ENCODE measurements at regions not wholly inside any gene's neighbourhood (a gene's known extent, or its start where the extent isn't known, plus 50 kb on each side); places are given as distances from the start of the nearest gene placed in this dataset.

- TF ChIP-seq RXRA (IDR thresholded peaks at IDR 0.05; ENCODE audit: insufficient read depth, low read depth, low read length) (no peak), HDAC2 (IDR thresholded peaks at IDR 0.05; ENCODE audit: borderline replicate concordance in 1 of 2, low read depth in 2 of 2, low read length in 2 of 2) (0 out of 4 replicates have a peak, but pooled peaks of 1 of the 2 experiments have one; percentile 20), CTBP2 (IDR thresholded peaks at IDR 0.05; ENCODE audit: borderline replicate concordance, insufficient read depth, insufficient read length, low read length) (peak; percentile 55), TAF7 (optimal IDR thresholded peaks at IDR 0.05; ENCODE audit: borderline replicate concordance, low read depth, low read length) (peak; percentile 83), SP1 (IDR thresholded peaks at IDR 0.05; ENCODE audit: low read depth, low read length) (no peak), PHF8 (conservative IDR thresholded peaks at IDR 0.05; ENCODE audit: low read depth, low read length) (peak; percentile 77), JUND (IDR thresholded peaks at IDR 0.05; ENCODE audit: low read length) (peak; percentile 50; the same call in 1 of the 2 replicates), CREB1 (IDR thresholded peaks at IDR 0.05) (peak; percentile 69), SIRT6 (IDR thresholded peaks at IDR 0.05; ENCODE audit: low read length) (no peak), NRF1 (IDR thresholded peaks at IDR 0.05; ENCODE audit: low read depth, low read length) (peak; percentile 40), TBP (IDR thresholded peaks at IDR 0.05; ENCODE audit: low read depth, low read length) (0 out of 2 replicates have a peak, but pooled peaks have one; percentile 19), CTCF (IDR thresholded peaks at IDR 0.05; ENCODE audit: control extremely low read depth in 1 of 3, insufficient read depth in 1 of 3, low read depth in 1 of 3, low read length in 3 of 3) (peak; percentile 71 to 94 (median 88)), TAF1 (IDR thresholded peaks at IDR 0.05; ENCODE audit: low read depth, low read length) (peak; percentile 80), RAD21 (IDR thresholded peaks at IDR 0.05 in 1 of 2, conservative IDR thresholded peaks at IDR 0.05 in 1 of 2; ENCODE audit: low read depth in 2 of 2, low read length in 2 of 2) (peak; percentile 83 to 91), SIN3A (conservative IDR thresholded peaks at IDR 0.05 in 1 of 2, IDR thresholded peaks at IDR 0.05 in 1 of 2; ENCODE audit: low read depth in 1 of 2, low read length in 2 of 2) (0 out of 4 replicates have a peak, but pooled peaks of 1 of the 2 experiments have one; percentile 40), RBBP5 (IDR thresholded peaks at IDR 0.05; ENCODE audit: borderline replicate concordance, low read depth, low read length) (peak; percentile 95; the same call in 1 of the 2 replicates), MAX (IDR thresholded peaks at IDR 0.05) (peak; percentile 85), SP2 (IDR thresholded peaks at IDR 0.05; ENCODE audit: low read length) (no peak), FOSL1 (IDR thresholded peaks at IDR 0.05; ENCODE audit: insufficient read depth, low read depth, low read length) (peak; percentile 46; the same call in 1 of the 2 replicates), SRF (IDR thresholded peaks at IDR 0.05; ENCODE audit: low read depth, low read length) (peak; percentile 42; the same call in 1 of the 2 replicates), BACH1 (IDR thresholded peaks at IDR 0.05; ENCODE audit: low read length) (peak; percentile 71)
These were observed 192.6 kb downstream of the KATNAL1 start (continued) for GRCh38 chr13:30114571-30115256.
